ENCODE measurements at regions not wholly inside any gene's neighbourhood (a gene's known extent, or its start where the extent isn't known, plus 50 kb on each side); places are given as distances from the start of the nearest gene placed in this dataset.

- TF ChIP-seq POLR2A (IDR thresholded peaks at IDR 0.05), result no peak
- TF ChIP-seq, protein P1, sequence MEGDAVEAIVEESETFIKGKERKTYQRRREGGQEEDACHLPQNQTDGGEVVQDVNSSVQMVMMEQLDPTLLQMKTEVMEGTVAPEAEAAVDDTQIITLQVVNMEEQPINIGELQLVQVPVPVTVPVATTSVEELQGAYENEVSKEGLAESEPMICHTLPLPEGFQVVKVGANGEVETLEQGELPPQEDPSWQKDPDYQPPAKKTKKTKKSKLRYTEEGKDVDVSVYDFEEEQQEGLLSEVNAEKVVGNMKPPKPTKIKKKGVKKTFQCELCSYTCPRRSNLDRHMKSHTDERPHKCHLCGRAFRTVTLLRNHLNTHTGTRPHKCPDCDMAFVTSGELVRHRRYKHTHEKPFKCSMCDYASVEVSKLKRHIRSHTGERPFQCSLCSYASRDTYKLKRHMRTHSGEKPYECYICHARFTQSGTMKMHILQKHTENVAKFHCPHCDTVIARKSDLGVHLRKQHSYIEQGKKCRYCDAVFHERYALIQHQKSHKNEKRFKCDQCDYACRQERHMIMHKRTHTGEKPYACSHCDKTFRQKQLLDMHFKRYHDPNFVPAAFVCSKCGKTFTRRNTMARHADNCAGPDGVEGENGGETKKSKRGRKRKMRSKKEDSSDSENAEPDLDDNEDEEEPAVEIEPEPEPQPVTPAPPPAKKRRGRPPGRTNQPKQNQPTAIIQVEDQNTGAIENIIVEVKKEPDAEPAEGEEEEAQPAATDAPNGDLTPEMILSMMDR (IDR thresholded peaks at IDR 0.05 in 8 of 11, conservative IDR thresholded peaks at IDR 0.05 in 3 of 11), result peak in 10 of 11 experiments; percentile 6 to 69 (median 60)
- TF ChIP-seq POLR2AphosphoS5 (IDR thresholded peaks at IDR 0.05), result no peak
Measured at GRCh38 chr7:38105874-38106483, 72.1 kb upstream of the STARD3NL start.

Measured in spleen (tissue), 7 donors.